NB4 (cell line): ENCODE measurements at regions not wholly inside any gene's neighbourhood (a gene's known extent, or its start where the extent isn't known, plus 50 kb on each side); places are given as distances from the start of the nearest gene placed in this dataset.
A peak's percentile ranks its signal among the peaks of the same experiment; 100 is the strongest.
"Not testable (repeated sequence)": the region's sequence is repeated elsewhere in the genome, so short reads cannot be mapped to it uniquely, and the experiment has no call there.

ENCODE experiments used
- DNase-seq: peaks from one replicate; pipeline ENCODE4 v3.0.0; 2010; ENCODE audit warnings: low read depth
- H3K4me3 ChIP-seq: one replicate; pipeline ENCODE4 v1.5.1; 2011; ENCODE audit warnings: mild to moderate bottlenecking, low read depth, low read length, moderate library complexity
- CTCF ChIP-seq: IDR thresholded peaks from one replicate; pipeline ENCODE4 v1.5.1; 2012; ENCODE audit warnings: low read depth, low read length
- MYC ChIP-seq: IDR thresholded peaks from 2 replicates; pipeline ENCODE4 v1.6.1; 2011; ENCODE audit warnings: low read depth, low read length
- POLR2A ChIP-seq: IDR thresholded peaks from 2 replicates; pipeline ENCODE4 v1.6.1; 2011; ENCODE audit warnings: mild to moderate bottlenecking; ENCODE audit not compliant: insufficient read length; ENCODE audit errors: extremely low read depth
- TF ChIP-seq, protein P1 (sequence below): IDR thresholded peaks from 2 replicates; pipeline ENCODE4 v1.6.1; 2011; ENCODE audit warnings: low read depth, low read length

DNA sequence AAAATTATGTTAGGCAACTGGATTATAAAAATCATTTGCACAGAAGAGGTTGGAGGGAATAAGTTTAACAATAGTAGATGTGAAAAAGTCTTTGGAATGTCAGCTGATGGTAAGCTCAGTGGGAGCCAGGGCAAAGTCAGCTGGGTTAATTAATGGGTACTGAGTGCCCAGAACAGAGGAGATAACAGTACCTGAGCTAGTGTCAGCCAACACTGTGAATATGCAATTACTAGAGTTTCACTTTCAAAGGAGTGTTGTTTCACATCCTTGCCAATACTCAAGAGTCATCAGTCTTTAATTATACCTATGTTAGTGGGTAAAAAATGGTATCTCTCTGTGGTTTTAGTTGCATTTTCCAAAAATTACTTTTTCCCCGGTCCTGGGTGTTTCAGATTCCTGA is 135.1 kb downstream of the KIF4B start:
- H3K4me3 ChIP-seq = no peak overlapping the region
- DNase-seq = no peak
- TF ChIP-seq, protein P1, sequence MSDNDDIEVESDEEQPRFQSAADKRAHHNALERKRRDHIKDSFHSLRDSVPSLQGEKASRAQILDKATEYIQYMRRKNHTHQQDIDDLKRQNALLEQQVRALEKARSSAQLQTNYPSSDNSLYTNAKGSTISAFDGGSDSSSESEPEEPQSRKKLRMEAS = no peak
- TF ChIP-seq POLR2A = no peak
- no peak for TF ChIP-seq MYC
- TF ChIP-seq CTCF = no peak

DNA sequence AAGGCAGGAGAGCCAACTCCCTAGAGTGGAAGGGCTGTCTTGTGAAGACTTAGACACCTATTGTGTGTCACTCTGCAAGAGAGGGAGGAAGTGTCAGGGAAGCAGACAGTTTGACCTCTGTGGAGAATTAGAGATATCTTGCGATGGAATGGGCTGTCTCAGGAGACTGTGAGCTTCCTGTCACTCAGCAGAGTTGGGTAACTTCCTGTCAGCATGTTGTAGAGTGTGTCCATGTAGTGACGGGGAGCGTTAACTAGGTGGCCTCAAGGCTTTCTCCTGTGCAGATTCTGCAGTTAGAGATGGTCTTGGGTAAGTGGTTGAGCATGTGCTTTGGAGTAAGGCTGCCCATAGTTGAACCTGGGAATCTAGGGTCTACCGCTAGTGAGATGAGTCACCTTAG is 136.5 kb downstream of the KIF4B start:
- peak overlapping the region; percentile 8 for H3K4me3 ChIP-seq
- TF ChIP-seq, protein P1 = peak; percentile 80
- TF ChIP-seq POLR2A = no peak
- peak; percentile 76 for TF ChIP-seq MYC
- TF ChIP-seq CTCF = peak; percentile 14
- DNase-seq = peak; percentile 97

GRCh38 chr5:155154973-155155372 is 141.4 kb downstream of the KIF4B start:
- TF ChIP-seq POLR2A (no peak), MYC (no peak), CTCF (no peak)
- TF ChIP-seq, protein P1 = no peak
- no peak overlapping the region for H3K4me3 ChIP-seq
- DNase-seq = no peak

- DNase-seq = not testable (repeated sequence)
Observed at GRCh38 chr5:155163084-155163483, 149.5 kb downstream of the KIF4B start.

DNA sequence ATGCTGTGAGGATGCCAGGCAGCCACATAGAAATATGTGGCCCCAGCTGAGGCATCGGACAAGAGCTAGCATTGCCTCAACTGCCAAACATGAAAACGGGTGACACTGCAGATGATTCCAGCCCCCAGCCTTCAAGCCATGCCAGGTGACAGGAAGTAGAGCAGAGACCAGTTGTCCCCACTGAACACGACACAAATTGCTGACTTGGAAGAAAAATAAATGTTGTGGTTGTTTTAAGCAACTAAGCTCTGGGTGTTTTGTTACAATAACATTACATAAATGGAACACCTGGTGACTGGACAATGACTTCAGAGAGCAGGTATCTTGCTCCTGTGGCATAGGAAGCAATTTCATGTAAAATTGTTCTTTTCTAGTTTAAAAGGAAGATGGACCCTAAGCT is 154.2 kb downstream of the KIF4B start:
- TF ChIP-seq, protein P1 = no peak
- no peak for TF ChIP-seq POLR2A
- TF ChIP-seq CTCF = no peak
- TF ChIP-seq MYC = no peak
- DNase-seq = no peak
- H3K4me3 ChIP-seq = no peak overlapping the region

More at GRCh38 chr5:155163084-155163483, 149.5 kb downstream of the KIF4B start:
- H3K4me3 ChIP-seq = not testable (repeated sequence)

GRCh38 chr5:155181542-155181941 is 168.0 kb downstream of the KIF4B start:
- TF ChIP-seq CTCF = no peak
- TF ChIP-seq, protein P1 = no peak
- TF ChIP-seq POLR2A = no peak
- no peak for TF ChIP-seq MYC
- H3K4me3 ChIP-seq = no peak overlapping the region
- DNase-seq = no peak
